ENCODE measurements at regions not wholly inside any gene's neighbourhood (a gene's known extent, or its start where the extent isn't known, plus 50 kb on each side); places are given as distances from the start of the nearest gene placed in this dataset.

DNA sequence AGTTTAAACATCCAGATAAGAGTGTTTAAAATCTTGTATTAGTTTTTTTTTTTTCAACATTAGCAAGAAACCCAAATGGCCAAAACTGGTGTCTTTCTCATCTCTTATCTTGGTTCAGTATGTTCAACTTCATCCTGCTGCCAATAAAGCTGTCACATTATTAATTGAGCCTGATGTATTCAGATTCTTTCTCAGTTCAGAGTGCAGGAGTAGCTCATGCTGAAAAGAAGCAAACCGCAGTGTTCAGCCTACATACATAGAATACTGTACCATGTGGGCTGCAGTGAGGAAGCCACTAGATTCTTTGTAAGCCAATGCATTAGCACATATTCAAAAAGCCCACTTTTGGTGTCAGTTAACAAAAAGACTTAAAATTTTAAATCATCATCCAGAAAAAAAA lies 76.2 kb downstream of the C18orf54 start:
- TF ChIP-seq, protein P1, sequence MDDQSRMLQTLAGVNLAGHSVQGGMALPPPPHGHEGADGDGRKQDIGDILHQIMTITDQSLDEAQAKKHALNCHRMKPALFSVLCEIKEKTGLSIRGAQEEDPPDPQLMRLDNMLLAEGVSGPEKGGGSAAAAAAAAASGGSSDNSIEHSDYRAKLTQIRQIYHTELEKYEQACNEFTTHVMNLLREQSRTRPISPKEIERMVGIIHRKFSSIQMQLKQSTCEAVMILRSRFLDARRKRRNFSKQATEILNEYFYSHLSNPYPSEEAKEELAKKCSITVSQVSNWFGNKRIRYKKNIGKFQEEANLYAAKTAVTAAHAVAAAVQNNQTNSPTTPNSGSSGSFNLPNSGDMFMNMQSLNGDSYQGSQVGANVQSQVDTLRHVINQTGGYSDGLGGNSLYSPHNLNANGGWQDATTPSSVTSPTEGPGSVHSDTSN (IDR thresholded peaks at IDR 0.05): no peak
- TF ChIP-seq, protein P2, sequence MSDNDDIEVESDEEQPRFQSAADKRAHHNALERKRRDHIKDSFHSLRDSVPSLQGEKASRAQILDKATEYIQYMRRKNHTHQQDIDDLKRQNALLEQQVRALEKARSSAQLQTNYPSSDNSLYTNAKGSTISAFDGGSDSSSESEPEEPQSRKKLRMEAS (IDR thresholded peaks at IDR 0.05; ENCODE audit: low read depth): no peak
- TF ChIP-seq, protein P3, sequence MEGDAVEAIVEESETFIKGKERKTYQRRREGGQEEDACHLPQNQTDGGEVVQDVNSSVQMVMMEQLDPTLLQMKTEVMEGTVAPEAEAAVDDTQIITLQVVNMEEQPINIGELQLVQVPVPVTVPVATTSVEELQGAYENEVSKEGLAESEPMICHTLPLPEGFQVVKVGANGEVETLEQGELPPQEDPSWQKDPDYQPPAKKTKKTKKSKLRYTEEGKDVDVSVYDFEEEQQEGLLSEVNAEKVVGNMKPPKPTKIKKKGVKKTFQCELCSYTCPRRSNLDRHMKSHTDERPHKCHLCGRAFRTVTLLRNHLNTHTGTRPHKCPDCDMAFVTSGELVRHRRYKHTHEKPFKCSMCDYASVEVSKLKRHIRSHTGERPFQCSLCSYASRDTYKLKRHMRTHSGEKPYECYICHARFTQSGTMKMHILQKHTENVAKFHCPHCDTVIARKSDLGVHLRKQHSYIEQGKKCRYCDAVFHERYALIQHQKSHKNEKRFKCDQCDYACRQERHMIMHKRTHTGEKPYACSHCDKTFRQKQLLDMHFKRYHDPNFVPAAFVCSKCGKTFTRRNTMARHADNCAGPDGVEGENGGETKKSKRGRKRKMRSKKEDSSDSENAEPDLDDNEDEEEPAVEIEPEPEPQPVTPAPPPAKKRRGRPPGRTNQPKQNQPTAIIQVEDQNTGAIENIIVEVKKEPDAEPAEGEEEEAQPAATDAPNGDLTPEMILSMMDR (IDR thresholded peaks at IDR 0.05): no peak
- no peak for TF ChIP-seq RXRA (IDR thresholded peaks at IDR 0.05; ENCODE audit: borderline replicate concordance, low read depth)
- no peak for TF ChIP-seq SMC3 (IDR thresholded peaks at IDR 0.05; ENCODE audit: low read depth, low read length)
- no peak for TF ChIP-seq TAF1 (IDR thresholded peaks at IDR 0.05; ENCODE audit: borderline replicate concordance, low read depth, low read length)
- no peak for TF ChIP-seq CHD2 (IDR thresholded peaks at IDR 0.05; ENCODE audit: low read length, partially characterized antibody)
- TF ChIP-seq, protein P4, sequence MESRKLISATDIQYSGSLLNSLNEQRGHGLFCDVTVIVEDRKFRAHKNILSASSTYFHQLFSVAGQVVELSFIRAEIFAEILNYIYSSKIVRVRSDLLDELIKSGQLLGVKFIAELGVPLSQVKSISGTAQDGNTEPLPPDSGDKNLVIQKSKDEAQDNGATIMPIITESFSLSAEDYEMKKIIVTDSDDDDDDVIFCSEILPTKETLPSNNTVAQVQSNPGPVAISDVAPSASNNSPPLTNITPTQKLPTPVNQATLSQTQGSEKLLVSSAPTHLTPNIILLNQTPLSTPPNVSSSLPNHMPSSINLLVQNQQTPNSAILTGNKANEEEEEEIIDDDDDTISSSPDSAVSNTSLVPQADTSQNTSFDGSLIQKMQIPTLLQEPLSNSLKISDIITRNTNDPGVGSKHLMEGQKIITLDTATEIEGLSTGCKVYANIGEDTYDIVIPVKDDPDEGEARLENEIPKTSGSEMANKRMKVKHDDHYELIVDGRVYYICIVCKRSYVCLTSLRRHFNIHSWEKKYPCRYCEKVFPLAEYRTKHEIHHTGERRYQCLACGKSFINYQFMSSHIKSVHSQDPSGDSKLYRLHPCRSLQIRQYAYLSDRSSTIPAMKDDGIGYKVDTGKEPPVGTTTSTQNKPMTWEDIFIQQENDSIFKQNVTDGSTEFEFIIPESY (IDR thresholded peaks at IDR 0.05; ENCODE audit: borderline replicate concordance, low read depth): no peak
- TF ChIP-seq, protein P5, sequence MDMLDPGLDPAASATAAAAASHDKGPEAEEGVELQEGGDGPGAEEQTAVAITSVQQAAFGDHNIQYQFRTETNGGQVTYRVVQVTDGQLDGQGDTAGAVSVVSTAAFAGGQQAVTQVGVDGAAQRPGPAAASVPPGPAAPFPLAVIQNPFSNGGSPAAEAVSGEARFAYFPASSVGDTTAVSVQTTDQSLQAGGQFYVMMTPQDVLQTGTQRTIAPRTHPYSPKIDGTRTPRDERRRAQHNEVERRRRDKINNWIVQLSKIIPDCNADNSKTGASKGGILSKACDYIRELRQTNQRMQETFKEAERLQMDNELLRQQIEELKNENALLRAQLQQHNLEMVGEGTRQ (IDR thresholded peaks at IDR 0.05; ENCODE audit: borderline replicate concordance, low read depth, low read length): no peak
- TF ChIP-seq RFX5 (IDR thresholded peaks at IDR 0.05; ENCODE audit: low read length): no peak
- no peak for TF ChIP-seq JUND (IDR thresholded peaks at IDR 0.05)
- no peak for TF ChIP-seq GATA2 (CRISPR knock-in tag; IDR thresholded peaks at IDR 0.05)
- no peak for TF ChIP-seq TCF12 (IDR thresholded peaks at IDR 0.05)
- no peak for TF ChIP-seq FOXM1 (IDR thresholded peaks at IDR 0.05; ENCODE audit: low read depth)
- no peak for TF ChIP-seq ELF1 (IDR thresholded peaks at IDR 0.05)
- no peak for TF ChIP-seq GABPA (IDR thresholded peaks at IDR 0.05; ENCODE audit: low read depth)
- TF ChIP-seq EZH2phosphoT487 (IDR thresholded peaks at IDR 0.05; ENCODE audit: borderline replicate concordance, low read depth): no peak
- TF ChIP-seq MEF2A (IDR thresholded peaks at IDR 0.05; ENCODE audit: borderline replicate concordance, low read depth): no peak
- no peak for TF ChIP-seq FOXJ3 (CRISPR knock-in tag; IDR thresholded peaks at IDR 0.05)
- no peaks in the 10 kb centered on the region for H3K79me2 ChIP-seq (ENCODE audit: insufficient read depth)
- H3K4me1 ChIP-seq (ENCODE audit: control insufficient read depth in 1 of 2, insufficient read depth in 2 of 2, low read depth in 1 of 2, low read length in 1 of 2): no peaks in the 10 kb centered on the region
- ChIA-PET CTCF (interaction anchor here (2.4 kb wide), 1 partner anchor 11 kb away, joined by 6 read pairs; no protein-coding TSS in a partner anchor), POLR2A (no interaction called here)
- 39% methylated on average over 1 of the region's 1 CpG for WGBS (ENCODE audit: low lambda C conversion rate)
- no peaks in the 10 kb centered on the region for H3K27me3 ChIP-seq (ENCODE audit: insufficient read depth)
- no peak overlapping the region for H3K4me3 ChIP-seq (ENCODE audit: low read depth in 2 of 2, low read length in 1 of 2)
- no peak overlapping the region for H2AFZ ChIP-seq (ENCODE audit: low read depth)
- H3K36me3 ChIP-seq (replicated peaks in 1 of 2; ENCODE audit: control insufficient read depth in 1 of 2, insufficient read depth in 2 of 2, low read length in 1 of 2): no peaks in the 10 kb centered on the region
- no peaks in the 10 kb centered on the region for H3K9me3 ChIP-seq
- no peak overlapping the region for H3K27ac ChIP-seq (ENCODE audit: low read depth in 2 of 2, low read length in 1 of 2)
- no peak overlapping the region for H3K4me2 ChIP-seq
- DNase-seq: no peak
- H3K9me2 ChIP-seq: no peaks in the 10 kb centered on the region
- H4K20me1 ChIP-seq (ENCODE audit: insufficient read depth): no peaks in the 10 kb centered on the region
- H3F3A ChIP-seq (replicated peaks; ENCODE audit: insufficient read depth): no peaks in the 10 kb centered on the region
- no peak overlapping the region for H3K9ac ChIP-seq

Measured in SK-N-SH (cell line).